ENCODE measurements at regions not wholly inside any gene's neighbourhood (a gene's known extent, or its start where the extent isn't known, plus 50 kb on each side); places are given as distances from the start of the nearest gene placed in this dataset.

DNA sequence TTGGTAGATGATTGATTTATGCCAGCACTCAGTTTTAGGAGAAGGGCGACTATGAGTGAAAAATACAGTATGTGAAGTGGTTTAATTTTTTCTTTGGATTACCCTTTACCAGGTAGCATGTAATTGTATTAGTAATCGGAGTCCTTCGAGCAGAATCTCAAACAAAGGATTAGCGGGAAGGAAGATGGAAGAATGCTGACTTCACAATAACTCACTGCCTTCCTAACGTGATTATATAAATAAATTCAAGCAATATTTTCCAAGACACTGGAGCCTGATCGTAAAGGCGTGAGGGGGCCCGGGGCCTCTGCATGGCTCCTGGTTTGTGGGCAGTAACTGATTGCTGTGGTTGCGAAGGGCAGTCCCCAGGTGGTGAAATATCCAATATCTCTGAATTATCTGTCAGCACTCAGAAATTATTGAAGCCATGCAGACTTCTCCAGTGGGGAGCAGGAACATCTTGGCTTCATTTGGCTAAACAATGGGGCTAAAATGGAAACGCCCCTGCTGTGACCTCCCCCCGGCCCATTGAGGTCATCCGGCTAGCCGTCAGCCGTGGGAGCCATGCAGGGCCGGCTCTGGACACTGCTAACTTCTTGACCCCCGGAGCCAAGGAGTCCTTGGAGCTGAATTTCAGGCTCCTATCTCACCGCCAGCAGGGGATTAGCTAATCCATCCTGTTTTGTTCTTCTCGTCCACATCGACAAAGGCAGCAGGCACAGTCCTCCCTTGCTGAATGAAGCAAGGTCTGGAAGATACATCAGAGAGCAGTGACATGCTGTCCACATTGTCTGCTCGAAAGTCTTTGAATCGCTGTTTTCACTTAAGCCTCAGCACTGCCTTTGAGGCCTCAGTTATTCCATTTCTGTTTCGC lies 295.9 kb upstream of the N4BP1 start:
- H3K79me2 ChIP-seq (ENCODE audit: insufficient read depth): no peaks in the 10 kb centered on the region
- no peak overlapping the region for H3K4me2 ChIP-seq
- H3K27me3 ChIP-seq (ENCODE audit: insufficient read depth): no peaks in the 10 kb centered on the region; the same call in 1 of the 2 replicates
- no peak overlapping the region for H3K9ac ChIP-seq
- WGBS (ENCODE audit: low lambda C conversion rate): 19% methylated on average over 21 of the region's 22 CpGs
- no peaks in the 10 kb centered on the region for H4K20me1 ChIP-seq (ENCODE audit: insufficient read depth)
- H3K4me3 ChIP-seq (ENCODE audit: low read depth in 2 of 2, low read length in 1 of 2): no peak overlapping the region
- no peak overlapping the region for H2AFZ ChIP-seq (ENCODE audit: low read depth)
- H3K27ac ChIP-seq (ENCODE audit: low read depth in 2 of 2, low read length in 1 of 2): no peak overlapping the region
- TF ChIP-seq NFIC (IDR thresholded peaks at IDR 0.05; ENCODE audit: borderline replicate concordance) (no peak), NRF1 (IDR thresholded peaks at IDR 0.05; ENCODE audit: low read depth, low read length) (no peak), TAF1 (IDR thresholded peaks at IDR 0.05; ENCODE audit: borderline replicate concordance, low read depth, low read length) (no peak), MXI1 (IDR thresholded peaks at IDR 0.05; ENCODE audit: low read depth, low read length) (no peak), EZH2phosphoT487 (IDR thresholded peaks at IDR 0.05; ENCODE audit: borderline replicate concordance, low read depth) (no peak), RCOR1 (IDR thresholded peaks at IDR 0.05; ENCODE audit: low read length) (no peak), FOXJ3 (CRISPR knock-in tag; IDR thresholded peaks at IDR 0.05) (no peak)
- H3K9me3 ChIP-seq: no peaks in the 10 kb centered on the region
- no peaks in the 10 kb centered on the region for H3K4me1 ChIP-seq (ENCODE audit: control insufficient read depth in 1 of 2, insufficient read depth in 2 of 2, low read depth in 1 of 2, low read length in 1 of 2)
- H3K36me3 ChIP-seq (replicated peaks in 1 of 2; ENCODE audit: control insufficient read depth in 1 of 2, insufficient read depth in 2 of 2, low read length in 1 of 2): no peaks in the 10 kb centered on the region
- DNase-seq: no peak
- ChIA-PET POLR2A (no interaction called here), CTCF (interaction anchor here (1.2 kb wide), 1 partner anchor 10 kb away, joined by 3 read pairs; no protein-coding TSS in a partner anchor)
- H3F3A ChIP-seq (replicated peaks; ENCODE audit: insufficient read depth): no peaks in the 10 kb centered on the region
- no peaks in the 10 kb centered on the region for H3K9me2 ChIP-seq

GRCh38 chr16:48904333-48904732 lies 294.4 kb upstream of the N4BP1 start:
- Histone ChIP-seq H2AFZ (ENCODE audit: low read depth) (no peak overlapping the region), H3K36me3 (replicated peaks in 1 of 2; ENCODE audit: control insufficient read depth in 1 of 2, insufficient read depth in 2 of 2, low read length in 1 of 2) (no peaks in the 10 kb centered on the region), H3K9me2 (no peaks in the 10 kb centered on the region), H3F3A (replicated peaks; ENCODE audit: insufficient read depth) (no peaks in the 10 kb centered on the region), H3K4me2 (no peak overlapping the region), H3K9ac (no peak overlapping the region), H3K27ac (ENCODE audit: low read depth in 2 of 2, low read length in 1 of 2) (no peak overlapping the region), H3K4me3 (ENCODE audit: low read depth in 2 of 2, low read length in 1 of 2) (no peak overlapping the region), H3K27me3 (ENCODE audit: insufficient read depth) (no peaks in the 10 kb centered on the region; the same call in 1 of the 2 replicates), H3K4me1 (ENCODE audit: control insufficient read depth in 1 of 2, insufficient read depth in 2 of 2, low read depth in 1 of 2, low read length in 1 of 2) (no peaks in the 10 kb centered on the region), H3K9me3 (no peaks in the 10 kb centered on the region), H4K20me1 (ENCODE audit: insufficient read depth) (no peaks in the 10 kb centered on the region), H3K79me2 (ENCODE audit: insufficient read depth) (no peaks in the 10 kb centered on the region)
- ChIA-PET CTCF (no interaction called here), POLR2A (no interaction called here)
- TF ChIP-seq USF1 (IDR thresholded peaks at IDR 0.05; ENCODE audit: borderline replicate concordance, low read depth): no peak
- TF ChIP-seq SIN3A (IDR thresholded peaks at IDR 0.05; ENCODE audit: borderline replicate concordance, low read depth, low read length): no peak
- TF ChIP-seq ELF1 (IDR thresholded peaks at IDR 0.05): no peak
- no peak for DNase-seq
- WGBS (ENCODE audit: low lambda C conversion rate): 6% methylated on average over 5 of the region's 5 CpGs

DNA sequence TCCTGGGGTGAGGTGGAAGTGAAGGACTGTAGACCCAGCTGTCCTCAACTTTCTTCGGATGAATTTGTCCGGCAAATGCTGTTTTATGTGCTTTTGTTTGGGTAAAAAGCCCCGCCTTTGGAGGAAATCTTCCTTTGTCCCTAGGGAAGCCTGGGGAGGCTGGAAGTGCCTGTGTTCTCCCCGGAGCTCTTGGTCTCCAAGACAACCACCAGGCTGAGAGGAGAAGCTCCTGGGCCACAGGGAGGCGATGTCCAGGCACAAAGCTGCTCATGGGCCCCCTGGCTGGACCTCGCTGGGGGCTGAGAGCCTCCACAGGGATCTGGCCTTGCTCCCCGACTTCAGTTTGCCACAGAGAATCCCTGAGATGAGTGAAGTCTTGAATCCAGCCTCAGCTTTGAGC lies 293.1 kb upstream of the N4BP1 start:
- Histone ChIP-seq H3K4me1 (ENCODE audit: control insufficient read depth in 1 of 2, insufficient read depth in 2 of 2, low read depth in 1 of 2, low read length in 1 of 2) (no peaks in the 10 kb centered on the region), H4K20me1 (ENCODE audit: insufficient read depth) (no peaks in the 10 kb centered on the region), H3K79me2 (ENCODE audit: insufficient read depth) (no peaks in the 10 kb centered on the region), H3K27ac (ENCODE audit: low read depth in 2 of 2, low read length in 1 of 2) (no peak overlapping the region), H3K4me3 (ENCODE audit: low read depth in 2 of 2, low read length in 1 of 2) (no peak overlapping the region), H3K9me2 (no peaks in the 10 kb centered on the region), H3K36me3 (replicated peaks in 1 of 2; ENCODE audit: control insufficient read depth in 1 of 2, insufficient read depth in 2 of 2, low read length in 1 of 2) (no peaks in the 10 kb centered on the region), H3K4me2 (no peak overlapping the region), H3K9ac (no peak overlapping the region), H2AFZ (ENCODE audit: low read depth) (no peak overlapping the region), H3F3A (replicated peaks; ENCODE audit: insufficient read depth) (no peaks in the 10 kb centered on the region), H3K9me3 (no peaks in the 10 kb centered on the region), H3K27me3 (ENCODE audit: insufficient read depth) (no peaks in the 10 kb centered on the region; the same call in 1 of the 2 replicates)
- POLR2A ChIA-PET: no interaction called here
- 18% methylated on average over 7 of the region's 7 CpGs for WGBS (ENCODE audit: low lambda C conversion rate)
- CTCF ChIA-PET: interaction anchor here (1.2 to 1.4 kb wide), 3 partner anchors 9 to 450 kb away, joined by 3 to 4 read pairs (median 3); no protein-coding TSS in a partner anchor
- peak; percentile 8 for DNase-seq
- no peak for TF ChIP-seq MEF2A (IDR thresholded peaks at IDR 0.05; ENCODE audit: borderline replicate concordance, low read depth)
- TF ChIP-seq TAF1 (IDR thresholded peaks at IDR 0.05; ENCODE audit: borderline replicate concordance, low read depth, low read length): no peak
- no peak for TF ChIP-seq TEAD4 (IDR thresholded peaks at IDR 0.05; ENCODE audit: borderline replicate concordance, insufficient read depth)
- no peak for TF ChIP-seq MXI1 (IDR thresholded peaks at IDR 0.05; ENCODE audit: low read depth, low read length)
- TF ChIP-seq RAD21 (IDR thresholded peaks at IDR 0.05; ENCODE audit: low read length): no peak
- no peak for TF ChIP-seq MAX (IDR thresholded peaks at IDR 0.05; ENCODE audit: low read depth)
- TF ChIP-seq EP300 (IDR thresholded peaks at IDR 0.05; ENCODE audit: borderline replicate concordance in 1 of 2, low read depth in 1 of 2, low read length in 1 of 2): no peak
- no peak for TF ChIP-seq CTCF (IDR thresholded peaks at IDR 0.05)
- TF ChIP-seq YY1 (IDR thresholded peaks at IDR 0.05; ENCODE audit: low read depth): no peak
- TF ChIP-seq CHD2 (IDR thresholded peaks at IDR 0.05; ENCODE audit: low read length, partially characterized antibody): no peak
